Stimulated activated naive B cell treated with anti-CD40 and anti-IgM and Interleukin-4, amounts not matched to agents 10 μg/mL and 1 μg/mL and 100 μg/mL, for 72 hours (primary cell): ENCODE measurements at regions not wholly inside any gene's neighbourhood (a gene's known extent, or its start where the extent isn't known, plus 50 kb on each side); places are given as distances from the start of the nearest gene placed in this dataset.
A peak's percentile ranks its signal among the peaks of the same experiment; 100 is the strongest.

Experiments
- ATAC-seq, 2 donors: fragments of 150-1000 bp; cut with Tn5 transposase; replicated peaks; 2 replicates each; pipeline ENCODE4 v1.10.0; 2021; ENCODE audit warnings: moderate library complexity in 1 of 2
- DNase-seq: peaks from one replicate; pipeline ENCODE4 v3.0.0; 2021
- H3K27ac Mint-ChIP-seq: one replicate; pipeline ENCODE4 v1.8.0; 2022; ENCODE audit warnings: mild to moderate bottlenecking, mixed read lengths
- H3K27me3 Mint-ChIP-seq, 2 donors: one replicate each; pipeline ENCODE4 v1.8.0; 2022; ENCODE audit warnings: mixed read lengths in 2 of 2
- H3K36me3 Mint-ChIP-seq, 2 donors: one replicate each; pipeline ENCODE4 v1.8.0; 2022; ENCODE audit warnings: mixed read lengths in 2 of 2, mild to moderate bottlenecking in 1 of 2
- H3K4me1 Mint-ChIP-seq, 2 donors: one replicate each; pipeline ENCODE4 v1.8.0; 2022; ENCODE audit warnings: mixed read lengths in 2 of 2, mild to moderate bottlenecking in 1 of 2
- H3K4me3 Mint-ChIP-seq, 2 donors: one replicate each; pipeline ENCODE4 v1.8.0; 2022; ENCODE audit warnings: mild to moderate bottlenecking in 2 of 2, mixed read lengths in 2 of 2, moderate library complexity in 1 of 2
- H3K9me3 Mint-ChIP-seq, 2 donors: one replicate each; pipeline ENCODE4 v1.8.0; 2022; ENCODE audit warnings: mixed read lengths in 2 of 2, mild to moderate bottlenecking in 1 of 2

GRCh38 chr7:133132906-133133305, 51.0 kb upstream of the CHCHD3 start:
- peaks cover 20 to 22% of the 10 kb centered on the region in 2 donors for H3K27me3 Mint-ChIP-seq
- H3K9me3 Mint-ChIP-seq = peaks cover 8 to 13% of the 10 kb centered on the region in 2 donors
- no peak overlapping the region for H3K4me3 Mint-ChIP-seq
- no peaks in the 10 kb centered on the region for H3K36me3 Mint-ChIP-seq
- no peaks in the 10 kb centered on the region for H3K4me1 Mint-ChIP-seq
- ATAC-seq (no peak), DNase-seq (no peak)
- H3K27ac Mint-ChIP-seq = no peak overlapping the region

- ATAC-seq (no peak), DNase-seq (no peak)
- Mint-ChIP-seq H3K9me3 (peaks cover 8 to 13% of the 10 kb centered on the region in 2 donors), H3K27me3 (peaks cover 24 to 26% of the 10 kb centered on the region in 2 donors), H3K36me3 (no peaks in the 10 kb centered on the region), H3K4me3 (no peak overlapping the region), H3K27ac (no peak overlapping the region), H3K4me1 (no peaks in the 10 kb centered on the region)
Measured at GRCh38 chr7:133134810-133135209, 52.9 kb upstream of the CHCHD3 start.

- H3K36me3 Mint-ChIP-seq = no peaks in the 10 kb centered on the region
Measured at GRCh38 chr7:133135451-133135850, 53.6 kb upstream of the CHCHD3 start.

GRCh38 chr7:133139350-133139749, 57.5 kb upstream of the CHCHD3 start:
- peaks cover 20 to 25% of the 10 kb centered on the region in 2 donors for H3K27me3 Mint-ChIP-seq
- DNase-seq (no peak), ATAC-seq (no peak)
- H3K27ac Mint-ChIP-seq = no peak overlapping the region
- H3K4me3 Mint-ChIP-seq = no peak overlapping the region
- H3K9me3 Mint-ChIP-seq = peaks cover 3 to 6% of the 10 kb centered on the region in 2 donors
- H3K36me3 Mint-ChIP-seq = no peaks in the 10 kb centered on the region
- H3K4me1 Mint-ChIP-seq = no peaks in the 10 kb centered on the region

More at GRCh38 chr7:133135451-133135850, 53.6 kb upstream of the CHCHD3 start:
- no peak for ATAC-seq
- H3K27me3 Mint-ChIP-seq = peaks cover 20 to 24% of the 10 kb centered on the region in 2 donors
- H3K4me1 Mint-ChIP-seq = no peaks in the 10 kb centered on the region
- H3K27ac Mint-ChIP-seq = no peak overlapping the region
- no peak for DNase-seq
- no peak overlapping the region for H3K4me3 Mint-ChIP-seq
- H3K9me3 Mint-ChIP-seq = peaks cover 5 to 8% of the 10 kb centered on the region in 2 donors

- H3K9me3 Mint-ChIP-seq = peaks cover 3 to 6% of the 10 kb centered on the region in 2 donors
- H3K4me1 Mint-ChIP-seq = no peaks in the 10 kb centered on the region
- DNase-seq (no peak), ATAC-seq (peak in 1 of 2 donors; percentile 31)
- peaks cover 22 to 28% of the 10 kb centered on the region in 2 donors for H3K27me3 Mint-ChIP-seq
- H3K27ac Mint-ChIP-seq = no peak overlapping the region
- H3K4me3 Mint-ChIP-seq = no peak overlapping the region
- no peaks in the 10 kb centered on the region for H3K36me3 Mint-ChIP-seq
Measured at GRCh38 chr7:133139801-133140200, 57.9 kb upstream of the CHCHD3 start.

- H3K4me1 Mint-ChIP-seq = no peaks in the 10 kb centered on the region
- DNase-seq (no peak), ATAC-seq (no peak)
- no peak overlapping the region for H3K27ac Mint-ChIP-seq
- H3K27me3 Mint-ChIP-seq = peaks cover 22 to 27% of the 10 kb centered on the region in 2 donors
- no peaks in the 10 kb centered on the region for H3K36me3 Mint-ChIP-seq
- no peak overlapping the region for H3K4me3 Mint-ChIP-seq
- peaks cover 3 to 6% of the 10 kb centered on the region in 2 donors for H3K9me3 Mint-ChIP-seq
Measured at GRCh38 chr7:133140994-133141595, 59.2 kb upstream of the CHCHD3 start.

- Mint-ChIP-seq H3K27ac (no peak overlapping the region), H3K4me1 (no peaks in the 10 kb centered on the region), H3K9me3 (peaks cover 0 to 5% of the 10 kb centered on the region in 2 donors), H3K4me3 (no peak overlapping the region), H3K27me3 (peaks cover 7 to 16% of the 10 kb centered on the region in 2 donors), H3K36me3 (no peaks in the 10 kb centered on the region)
- no peak for ATAC-seq
- DNase-seq = no peak
Measured at GRCh38 chr7:133150760-133151159, 68.9 kb upstream of the CHCHD3 start.

- H3K27ac Mint-ChIP-seq = no peak overlapping the region
- peaks cover 0 to 2% of the 10 kb centered on the region in 2 donors for H3K9me3 Mint-ChIP-seq
- H3K27me3 Mint-ChIP-seq = peaks cover 0 to 5% of the 10 kb centered on the region in 2 donors
- no peak for ATAC-seq
- no peak for DNase-seq
- no peaks in the 10 kb centered on the region for H3K4me1 Mint-ChIP-seq
- H3K4me3 Mint-ChIP-seq = no peak overlapping the region
- no peaks in the 10 kb centered on the region for H3K36me3 Mint-ChIP-seq
Measured at GRCh38 chr7:133152875-133153274, 71.0 kb upstream of the CHCHD3 start.

GRCh38 chr7:133155146-133155545, 73.3 kb upstream of the CHCHD3 start:
- DNase-seq = no peak
- H3K27ac Mint-ChIP-seq = no peak overlapping the region
- H3K9me3 Mint-ChIP-seq = peaks cover 0 to 2% of the 10 kb centered on the region in 2 donors
- no peak for ATAC-seq
- H3K36me3 Mint-ChIP-seq = no peaks in the 10 kb centered on the region
- no peaks in the 10 kb centered on the region for H3K27me3 Mint-ChIP-seq
- no peak overlapping the region for H3K4me3 Mint-ChIP-seq
- H3K4me1 Mint-ChIP-seq = no peaks in the 10 kb centered on the region

GRCh38 chr7:133155642-133156041, 73.8 kb upstream of the CHCHD3 start:
- no peak overlapping the region for H3K4me3 Mint-ChIP-seq
- peaks cover 0 to 2% of the 10 kb centered on the region in 2 donors for H3K9me3 Mint-ChIP-seq
- H3K27ac Mint-ChIP-seq = no peak overlapping the region
- no peaks in the 10 kb centered on the region for H3K4me1 Mint-ChIP-seq
- no peak for ATAC-seq
- H3K36me3 Mint-ChIP-seq = no peaks in the 10 kb centered on the region
- H3K27me3 Mint-ChIP-seq = peaks cover 0 to under 1% of the 10 kb centered on the region in 2 donors
- no peak for DNase-seq

- DNase-seq (no peak), ATAC-seq (no peak)
- Mint-ChIP-seq H3K9me3 (peaks cover 0 to 2% of the 10 kb centered on the region in 2 donors), H3K27me3 (peaks cover 0 to 4% of the 10 kb centered on the region in 2 donors), H3K36me3 (no peaks in the 10 kb centered on the region), H3K27ac (no peak overlapping the region), H3K4me3 (no peak overlapping the region), H3K4me1 (no peaks in the 10 kb centered on the region)
Measured at GRCh38 chr7:133157045-133157444, 75.2 kb upstream of the CHCHD3 start.

- H3K9me3 Mint-ChIP-seq = no peaks in the 10 kb centered on the region
- H3K27me3 Mint-ChIP-seq = peaks cover 22 to 27% of the 10 kb centered on the region in 2 donors
- ATAC-seq (no peak), DNase-seq (no peak)
- H3K4me3 Mint-ChIP-seq = no peak overlapping the region
- H3K4me1 Mint-ChIP-seq = no peaks in the 10 kb centered on the region
- H3K36me3 Mint-ChIP-seq = no peaks in the 10 kb centered on the region
- no peak overlapping the region for H3K27ac Mint-ChIP-seq
Measured at GRCh38 chr7:133164498-133164897, 82.6 kb upstream of the CHCHD3 start.

GRCh38 chr7:133165001-133165400, 83.1 kb upstream of the CHCHD3 start:
- no peak for DNase-seq
- H3K27ac Mint-ChIP-seq = no peak overlapping the region
- H3K4me1 Mint-ChIP-seq = no peaks in the 10 kb centered on the region
- H3K4me3 Mint-ChIP-seq = no peak overlapping the region
- H3K27me3 Mint-ChIP-seq = peaks cover 27 to 28% of the 10 kb centered on the region in 2 donors
- peak in 1 of 2 donors; percentile 48 for ATAC-seq
- H3K9me3 Mint-ChIP-seq = no peaks in the 10 kb centered on the region
- no peaks in the 10 kb centered on the region for H3K36me3 Mint-ChIP-seq

- DNase-seq (no peak), ATAC-seq (no peak)
- Mint-ChIP-seq H3K27ac (no peak overlapping the region), H3K27me3 (peaks cover 32% of the 10 kb centered on the region in 2 donors), H3K9me3 (no peaks in the 10 kb centered on the region), H3K36me3 (no peaks in the 10 kb centered on the region), H3K4me3 (no peak overlapping the region), H3K4me1 (no peaks in the 10 kb centered on the region)
Measured at GRCh38 chr7:133165529-133165928, 83.6 kb upstream of the CHCHD3 start.

GRCh38 chr7:133167300-133167699, 85.4 kb upstream of the CHCHD3 start:
- no peak overlapping the region for H3K4me3 Mint-ChIP-seq
- DNase-seq (no peak), ATAC-seq (no peak)
- no peaks in the 10 kb centered on the region for H3K4me1 Mint-ChIP-seq
- no peak overlapping the region for H3K27ac Mint-ChIP-seq
- no peaks in the 10 kb centered on the region for H3K9me3 Mint-ChIP-seq
- peaks cover 28 to 32% of the 10 kb centered on the region in 2 donors for H3K27me3 Mint-ChIP-seq
- H3K36me3 Mint-ChIP-seq = no peaks in the 10 kb centered on the region
